GM21381 (cell line): ENCODE measurements at regions not wholly inside any gene's neighbourhood (a gene's known extent, or its start where the extent isn't known, plus 50 kb on each side); places are given as distances from the start of the nearest gene placed in this dataset.
"Not testable (repeated sequence)": the region's sequence is repeated elsewhere in the genome, so short reads cannot be mapped to it uniquely, and the experiment has no call there.

Experiments
- ATAC-seq: cut with Tn5 transposase; IDR thresholded peaks from one replicate; pipeline ENCODE4 v1.9.1; 2021; ENCODE audit warnings: mild to moderate bottlenecking, moderate library complexity; ENCODE audit not compliant: unreplicated experiment

GRCh38 chr13:54004026-54004699, 975.5 kb downstream of the OLFM4 start:
- no peak for ATAC-seq

- ATAC-seq = no peak
Observed at GRCh38 chr13:54016542-54016941, 987.9 kb downstream of the OLFM4 start.

GRCh38 chr13:54018485-54018884, 989.9 kb downstream of the OLFM4 start:
- ATAC-seq = no peak

- ATAC-seq = peak; percentile 96
Observed at GRCh38 chr13:54029226-54029625, 1000.6 kb downstream of the OLFM4 start.

GRCh38 chr13:54029720-54030119, 1001.1 kb downstream of the OLFM4 start:
- ATAC-seq = no peak

- ATAC-seq = no peak
Observed at GRCh38 chr13:54033323-54033861, 1004.8 kb downstream of the OLFM4 start.

- ATAC-seq = no peak
Observed at GRCh38 chr13:54034047-54034446, 1005.4 kb downstream of the OLFM4 start.

- ATAC-seq = not testable (repeated sequence)
Observed at GRCh38 chr13:54057416-54057815, 1028.8 kb downstream of the OLFM4 start.

- ATAC-seq = not testable (repeated sequence)
Observed at GRCh38 chr13:54069958-54070357, 1041.3 kb downstream of the OLFM4 start.

- ATAC-seq = no peak
Observed at GRCh38 chr13:54077569-54077968, 1049.0 kb downstream of the OLFM4 start.

GRCh38 chr13:54078271-54078870, 1049.8 kb downstream of the OLFM4 start:
- no peak for ATAC-seq

- ATAC-seq = not testable (repeated sequence)
Observed at GRCh38 chr13:54082309-54082708, 1053.7 kb downstream of the OLFM4 start.

GRCh38 chr13:54091884-54092283, 1063.3 kb downstream of the OLFM4 start:
- no peak for ATAC-seq

GRCh38 chr13:54092686-54093085, 1064.1 kb downstream of the OLFM4 start:
- no peak for ATAC-seq

GRCh38 chr13:54110597-54110996, 1082.0 kb downstream of the OLFM4 start:
- no peak for ATAC-seq

GRCh38 chr13:54124700-54125099, 1096.1 kb downstream of the OLFM4 start:
- ATAC-seq = no peak

GRCh38 chr13:54130931-54131330, 1102.3 kb downstream of the OLFM4 start:
- not testable (repeated sequence) for ATAC-seq

GRCh38 chr13:54131433-54131832, 1102.8 kb downstream of the OLFM4 start:
- not testable (repeated sequence) for ATAC-seq

- not testable (repeated sequence) for ATAC-seq
Observed at GRCh38 chr13:54132127-54132526, 1103.5 kb downstream of the OLFM4 start.

GRCh38 chr13:54132720-54133119, 1104.1 kb downstream of the OLFM4 start:
- ATAC-seq = not testable (repeated sequence)

- ATAC-seq = no peak
Observed at GRCh38 chr13:54133746-54134145, 1105.1 kb downstream of the OLFM4 start.

- ATAC-seq = no peak
Observed at GRCh38 chr13:54144828-54145227, 1116.2 kb downstream of the OLFM4 start.
